ENCODE measurements at regions not wholly inside any gene's neighbourhood (a gene's known extent, or its start where the extent isn't known, plus 50 kb on each side); places are given as distances from the start of the nearest gene placed in this dataset.

DNA sequence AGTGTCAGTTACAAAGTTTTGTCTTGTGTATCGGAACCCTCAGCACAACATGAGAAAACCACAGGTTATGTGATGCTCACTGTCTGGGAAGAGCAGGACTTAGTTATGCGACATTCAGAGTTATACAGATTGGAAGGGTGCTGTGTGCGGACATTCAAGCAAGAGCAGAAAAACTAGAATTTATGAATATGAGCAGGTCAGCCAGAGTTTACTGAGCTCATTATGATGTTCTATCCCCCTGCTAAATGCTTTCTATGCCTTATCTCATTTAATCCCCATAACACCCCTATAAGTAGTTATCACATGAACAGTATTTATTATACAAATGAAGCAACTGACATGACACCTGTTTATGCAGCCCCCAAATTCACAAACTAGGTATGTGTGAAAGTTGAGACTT, 1083.2 kb downstream of the FLRT2 start:
- DNase-seq (ENCODE audit: low spot score): no peak

DNA sequence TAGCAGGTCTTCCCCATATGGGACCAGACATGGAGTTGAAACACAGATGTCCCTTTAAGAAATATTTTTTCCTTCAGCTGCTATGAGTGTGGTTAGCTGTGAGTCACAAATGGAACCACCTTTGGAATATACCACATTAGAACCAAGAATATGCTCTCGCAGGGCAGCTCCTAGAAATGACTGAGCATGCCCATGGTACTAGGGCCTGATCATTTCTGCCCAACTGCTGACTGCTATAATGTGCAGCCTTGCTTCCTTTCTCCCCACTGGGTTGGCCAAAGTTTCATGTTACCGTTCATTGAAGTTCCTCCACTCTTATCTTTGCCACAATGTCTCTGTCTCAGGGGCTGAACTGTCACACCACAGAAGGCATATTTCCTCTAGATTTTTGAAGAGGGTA, 1074.6 kb downstream of the FLRT2 start:
- DNase-seq (ENCODE audit: low spot score): no peak

DNA sequence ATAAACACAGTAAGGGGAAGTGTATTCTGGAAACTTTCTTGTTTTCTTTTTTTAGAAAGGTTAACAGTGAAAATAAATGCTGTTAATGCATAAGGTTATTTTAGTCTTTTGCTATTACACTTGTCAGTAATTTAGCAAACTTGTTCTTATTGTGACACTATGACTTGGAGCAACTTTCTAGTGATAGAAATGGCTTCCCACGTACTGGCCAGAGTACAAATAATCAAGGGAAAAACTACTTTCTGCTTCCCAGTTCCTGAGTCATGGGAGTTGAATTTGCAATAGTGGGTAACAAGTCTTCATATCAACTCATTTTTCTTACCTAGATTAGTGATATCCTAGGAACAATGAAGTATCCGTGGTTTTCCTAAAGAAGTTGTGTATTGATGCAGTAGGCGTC, 1072.3 kb downstream of the FLRT2 start:
- no peak for DNase-seq (ENCODE audit: low spot score)

DNA sequence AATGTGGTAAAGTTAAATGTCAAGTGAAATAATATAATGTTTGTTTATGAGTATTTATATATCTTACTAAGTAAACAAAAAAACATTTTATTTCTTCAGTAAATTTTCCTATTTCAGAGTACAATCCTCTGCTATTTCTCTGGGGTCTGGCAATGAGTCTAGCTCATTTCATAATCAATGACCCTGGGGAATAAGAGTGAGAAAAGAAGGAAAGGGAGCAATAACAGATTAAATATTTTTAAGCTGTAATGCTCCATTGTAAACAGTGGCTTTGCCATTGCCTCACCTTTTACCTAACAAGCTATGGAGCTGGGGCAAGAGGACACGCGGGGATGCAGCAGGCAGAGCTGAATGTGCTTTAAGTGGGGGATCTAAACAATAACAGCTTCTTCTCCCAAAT, 1071.9 kb downstream of the FLRT2 start:
- no peak for DNase-seq (ENCODE audit: low spot score)

DNA sequence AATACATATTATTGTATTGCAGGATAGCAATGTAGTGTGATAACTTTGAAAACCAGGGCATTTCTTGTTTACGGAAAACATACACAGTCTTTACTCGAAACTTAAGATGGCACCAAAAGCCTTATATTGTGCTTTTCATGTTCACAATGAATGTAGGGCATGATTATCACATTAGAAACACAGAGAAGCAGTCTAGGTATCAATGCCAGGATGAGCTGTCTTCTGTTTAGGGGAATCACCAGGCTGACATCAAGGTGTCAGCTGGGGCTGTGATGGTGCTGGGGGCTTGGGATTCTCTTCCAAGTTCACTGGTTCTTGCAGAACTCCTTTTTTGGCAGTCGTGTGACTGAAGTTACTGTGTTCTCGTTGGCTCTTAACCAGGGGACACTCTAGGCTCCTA, 1067.3 kb downstream of the FLRT2 start:
- DNase-seq (ENCODE audit: low spot score): no peak

DNA sequence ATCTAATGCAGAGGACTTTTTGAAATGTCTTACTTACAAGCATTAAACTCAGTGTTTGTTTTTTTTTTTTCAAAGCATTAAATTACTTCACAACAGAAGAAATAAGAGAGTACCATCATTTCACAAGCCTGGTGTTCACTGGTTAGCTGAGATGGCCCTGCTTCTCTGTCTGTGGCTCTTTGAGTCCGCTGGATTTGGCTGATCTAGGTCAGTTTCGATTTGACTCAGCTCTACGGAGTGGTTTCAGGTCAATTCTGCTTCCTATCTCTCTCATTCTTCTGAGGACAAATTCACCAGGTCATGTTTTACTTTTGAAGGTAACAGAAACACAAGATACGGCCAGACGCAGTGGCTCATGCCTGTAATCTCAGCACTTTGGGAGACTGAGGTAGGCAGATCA, 1066.1 kb downstream of the FLRT2 start:
- no peak for DNase-seq (ENCODE audit: low spot score)

DNA sequence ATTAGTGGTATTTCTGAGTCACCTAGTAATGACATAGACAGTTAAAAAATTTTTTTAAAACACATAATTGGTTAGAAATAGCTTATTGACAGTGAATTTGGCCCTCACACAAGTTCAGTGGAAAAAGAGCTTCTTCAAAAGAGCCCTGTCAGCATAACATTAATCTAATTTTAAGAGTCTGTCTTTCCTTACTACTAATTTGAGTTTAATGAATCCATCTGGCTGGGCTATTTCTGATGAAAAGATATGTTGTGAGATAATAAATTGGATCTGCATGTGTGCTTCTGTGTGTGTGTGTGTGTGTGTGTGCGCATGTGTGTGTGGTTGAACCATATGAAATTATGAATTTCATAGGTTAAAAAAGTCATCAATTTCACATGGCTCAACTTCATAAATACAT, 1045.2 kb downstream of the FLRT2 start:
- no peak for DNase-seq (ENCODE audit: low spot score)

DNA sequence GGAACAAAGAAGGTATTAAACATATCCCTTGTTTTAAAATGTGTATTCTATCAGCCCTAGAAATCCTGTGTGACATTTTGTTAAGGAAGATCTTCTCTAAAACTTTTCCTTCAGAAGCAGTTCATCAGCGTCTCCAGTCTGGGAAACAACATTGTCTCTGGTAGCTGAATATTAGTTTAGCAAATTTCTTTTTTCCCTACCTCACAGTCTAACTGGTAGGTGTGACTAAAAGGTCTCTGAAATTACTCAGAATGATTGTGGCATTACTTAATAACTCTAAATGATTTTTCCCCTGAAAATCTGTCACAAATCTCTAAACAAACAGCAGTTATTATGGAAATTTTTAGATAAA, 1044.8 kb downstream of the FLRT2 start:
- no peak for DNase-seq (ENCODE audit: low spot score)

DNA sequence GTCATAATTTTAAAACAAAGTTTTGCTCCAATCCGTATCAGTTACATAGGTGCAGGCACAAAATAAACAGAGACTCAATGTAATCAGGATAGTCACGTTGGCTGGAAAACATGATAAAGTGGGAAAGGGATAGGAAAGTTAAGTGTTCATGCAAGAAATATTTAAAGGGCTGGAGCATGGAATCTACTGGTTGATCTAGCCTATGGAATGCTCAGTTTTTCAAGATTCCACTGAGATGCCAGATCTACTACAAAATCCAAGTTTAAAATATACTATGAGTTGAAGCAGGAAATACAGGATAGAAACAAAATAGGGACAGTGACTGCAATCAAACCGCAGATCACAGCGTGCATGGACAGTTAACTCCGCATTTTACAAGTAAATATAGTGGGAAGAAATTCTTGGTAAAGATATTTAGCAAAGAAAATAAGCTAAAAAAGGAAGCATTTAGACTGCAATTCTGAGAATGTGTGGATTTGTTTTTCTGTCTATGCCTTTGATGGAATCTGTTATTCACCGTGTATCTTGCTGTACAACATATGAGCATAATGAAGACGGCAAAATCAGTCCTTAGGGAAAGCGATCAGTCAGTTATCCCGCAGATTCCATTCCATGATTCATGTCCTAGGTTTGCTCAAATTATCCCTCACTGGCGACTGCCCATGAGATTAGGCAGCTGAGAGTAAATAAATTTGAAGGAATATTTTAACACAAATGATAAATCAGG, 1044.3 kb downstream of the FLRT2 start:
- no peak for DNase-seq (ENCODE audit: low spot score)

DNA sequence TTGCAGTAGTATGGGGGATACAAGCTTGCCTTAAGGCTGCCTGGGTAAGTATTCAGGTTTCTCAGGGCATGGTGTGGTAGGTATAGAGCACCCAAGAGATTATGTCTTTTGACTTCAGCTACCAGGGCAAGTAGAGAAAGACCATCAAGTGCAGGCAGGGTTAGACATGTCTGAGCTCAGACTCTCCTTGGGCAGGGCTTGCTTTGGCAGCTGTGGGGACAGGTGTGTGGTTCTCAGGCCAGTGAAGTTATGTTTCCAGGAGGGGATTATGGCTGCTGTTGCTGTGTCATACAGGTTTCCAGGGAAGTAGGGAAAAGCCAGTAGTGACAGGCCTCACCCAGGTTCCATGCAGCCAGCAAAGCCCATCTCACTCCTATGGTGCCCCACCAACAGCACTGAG, 1040.4 kb downstream of the FLRT2 start:
- DNase-seq (ENCODE audit: low spot score): no peak

DNA sequence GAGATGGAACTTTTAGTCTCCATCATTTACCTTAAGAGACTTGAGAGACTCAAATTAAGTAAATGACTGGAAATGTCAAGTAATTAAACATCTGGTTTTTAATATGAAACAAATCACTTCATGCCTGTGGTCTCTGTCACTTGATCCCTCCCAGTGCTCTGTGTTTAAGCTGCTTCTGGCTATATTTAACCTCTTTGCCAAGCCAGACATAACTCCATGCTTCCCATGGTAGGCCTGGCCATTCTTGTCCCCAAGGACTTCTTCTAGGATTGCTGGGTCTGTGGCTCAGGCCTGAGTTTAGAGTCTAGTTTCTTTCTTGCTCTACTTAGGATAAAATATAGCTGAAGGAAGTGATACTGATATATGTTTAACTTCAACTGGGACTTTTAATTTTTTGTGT, 1013.6 kb downstream of the FLRT2 start:
- DNase-seq (ENCODE audit: low spot score): no peak

DNA sequence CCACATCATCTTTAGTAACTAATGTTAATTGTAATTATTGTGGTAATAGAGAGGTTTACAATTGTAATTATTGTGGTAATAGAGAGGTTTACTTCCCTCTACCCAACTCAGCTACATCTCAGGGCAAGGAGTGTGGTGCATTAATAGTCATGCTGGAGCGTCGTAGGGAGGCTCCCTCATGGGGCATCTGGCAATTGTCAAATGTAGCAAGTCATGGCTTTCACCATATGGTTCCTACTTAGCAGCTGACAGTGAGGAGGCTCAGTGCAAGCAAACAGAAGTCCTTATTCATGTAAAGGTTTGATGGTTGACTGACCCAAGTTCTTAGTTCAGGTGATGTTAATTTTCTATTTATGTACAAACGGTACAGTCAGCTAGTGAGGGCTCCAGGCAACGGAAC, 1012.0 kb downstream of the FLRT2 start:
- DNase-seq (ENCODE audit: low spot score): no peak

DNA sequence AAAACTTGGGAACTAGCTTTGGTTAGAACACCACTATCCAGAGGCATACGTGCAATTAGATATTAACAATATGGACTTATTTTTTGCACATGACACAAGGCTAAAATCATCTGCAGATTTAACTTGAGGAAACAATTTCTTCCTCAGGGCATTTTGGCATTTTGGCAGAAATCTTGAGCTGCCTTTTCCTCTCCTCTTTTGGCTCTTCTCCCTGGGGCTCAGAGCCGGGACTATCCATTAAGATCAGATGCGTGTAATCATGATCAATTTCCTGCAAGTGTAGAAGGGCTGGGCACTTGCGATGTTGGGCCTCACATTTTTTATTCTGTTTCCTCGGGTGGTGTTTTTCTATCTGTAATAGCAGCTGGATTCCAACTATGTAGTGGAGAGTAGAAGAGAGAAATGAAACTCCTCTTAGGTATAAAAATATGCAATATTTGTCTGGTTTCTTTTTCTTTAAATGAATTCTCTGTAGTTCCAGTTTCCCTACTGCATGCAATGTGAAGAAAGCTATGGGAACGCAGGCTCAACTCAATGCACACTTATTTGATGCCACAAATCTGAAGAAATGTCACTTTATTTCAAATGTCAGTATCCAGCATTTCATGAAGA, 1010.8 kb downstream of the FLRT2 start:
- DNase-seq (ENCODE audit: low spot score): no peak

DNA sequence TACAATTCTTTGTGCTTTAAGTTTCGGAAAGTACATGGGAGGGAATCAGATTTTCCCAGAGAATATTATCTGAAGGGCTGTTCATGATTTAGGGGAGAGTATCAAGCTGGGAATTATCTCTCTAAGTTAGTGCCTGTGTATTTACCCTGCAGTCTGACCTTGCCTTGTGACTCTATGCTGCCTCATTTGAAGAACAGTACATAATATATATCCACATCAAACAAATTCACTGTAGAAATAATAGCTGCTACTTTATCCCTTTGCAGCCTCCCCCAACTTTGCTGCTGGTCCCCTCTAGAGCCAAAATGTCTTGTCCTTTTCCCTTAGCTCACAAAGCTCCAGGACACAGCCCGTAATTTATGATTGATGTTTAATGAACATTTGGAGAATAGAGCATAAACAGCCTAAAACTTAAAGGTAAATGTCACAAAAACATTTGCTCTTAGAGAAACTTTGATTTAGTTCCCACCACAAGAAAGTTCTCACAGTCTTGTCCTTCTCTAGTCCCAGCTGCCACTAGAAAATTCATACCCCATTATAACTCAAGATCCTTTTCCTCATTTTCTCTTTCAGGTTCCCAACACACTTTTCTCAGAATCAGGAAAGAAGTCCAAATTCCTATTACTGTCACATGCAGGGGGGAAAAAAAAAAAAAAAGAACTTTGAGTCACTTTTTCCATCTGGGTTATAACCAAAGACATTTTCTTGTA, 1009.6 kb downstream of the FLRT2 start:
- DNase-seq (ENCODE audit: low spot score): no peak

DNA sequence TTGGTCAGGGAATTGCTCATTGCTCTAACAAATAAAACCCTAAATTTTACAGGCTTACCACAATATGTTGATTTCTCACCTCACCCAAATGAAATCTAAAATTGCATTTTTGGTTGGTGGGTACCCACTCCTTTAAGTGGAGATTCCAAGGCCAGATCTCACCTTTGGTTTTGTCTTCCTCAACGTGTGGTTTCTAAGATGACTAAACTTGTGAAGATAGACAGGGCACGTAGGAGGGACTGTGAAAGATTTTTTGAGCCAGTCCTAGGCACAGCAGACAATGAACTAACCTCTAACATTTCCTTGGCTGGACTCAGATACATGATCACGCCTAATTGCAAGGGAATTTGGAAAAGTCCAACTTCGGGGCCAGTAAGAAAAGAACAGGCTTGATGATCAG, 1003.9 kb downstream of the FLRT2 start:
- no peak for DNase-seq (ENCODE audit: low spot score)

DNA sequence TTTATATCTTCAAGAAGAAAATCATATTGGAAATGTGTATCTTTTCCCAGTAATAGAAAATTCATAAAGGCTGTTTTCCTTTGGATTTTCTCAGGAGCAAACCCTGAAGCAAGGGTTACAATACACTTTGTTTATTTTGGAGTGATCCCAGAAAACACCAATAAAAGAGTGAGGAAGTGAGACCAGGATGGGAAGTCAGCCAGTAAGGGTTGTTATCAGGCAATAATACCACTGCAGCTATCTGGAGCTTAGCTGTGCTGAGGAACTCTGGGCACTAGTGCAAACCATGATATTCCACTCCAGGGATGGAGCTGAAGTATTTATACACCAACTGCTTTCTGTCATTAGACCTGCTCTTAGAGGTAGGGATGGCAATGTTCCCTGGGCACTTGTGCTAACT, 1002.3 kb downstream of the FLRT2 start:
- DNase-seq (ENCODE audit: low spot score): no peak

DNA sequence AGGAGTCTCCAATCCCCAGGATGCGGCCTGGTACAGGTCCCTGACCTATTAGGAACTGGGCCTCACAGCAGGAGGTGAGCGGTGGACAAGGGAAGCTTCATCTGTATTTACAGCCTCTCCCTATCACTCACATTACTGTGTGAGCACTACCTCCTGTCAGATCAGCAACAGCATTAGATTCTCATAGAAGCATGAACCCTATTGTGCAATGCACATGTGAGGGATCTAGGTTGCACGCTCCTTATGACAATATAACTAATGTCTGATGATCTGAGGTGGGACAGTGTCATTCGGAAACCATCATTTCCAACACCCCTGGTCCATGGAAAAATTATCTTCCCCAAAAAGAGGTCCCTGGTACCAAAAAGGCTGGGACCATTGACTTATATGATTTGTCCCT, 1000.5 kb downstream of the FLRT2 start:
- DNase-seq (ENCODE audit: low spot score): no peak

DNA sequence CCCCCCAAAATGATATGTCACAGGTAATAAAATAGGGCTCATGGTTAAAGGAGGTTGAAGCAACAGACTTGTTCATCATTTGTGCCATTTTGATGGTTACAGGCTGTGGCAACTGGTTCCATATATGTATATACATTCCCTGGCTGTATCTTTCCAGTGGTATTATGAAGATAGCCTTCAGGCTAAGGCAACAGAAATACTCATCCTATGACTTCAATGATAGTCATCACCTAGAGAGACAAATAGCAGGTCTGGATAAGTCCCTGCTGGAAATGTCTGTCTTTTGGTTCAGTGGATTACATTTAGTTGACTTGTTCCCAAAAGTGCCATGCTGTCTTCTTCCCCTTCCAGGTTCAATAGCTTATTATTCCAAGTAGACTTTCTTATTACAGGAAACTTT, 997.4 kb downstream of the FLRT2 start:
- DNase-seq (ENCODE audit: low spot score): no peak

DNA sequence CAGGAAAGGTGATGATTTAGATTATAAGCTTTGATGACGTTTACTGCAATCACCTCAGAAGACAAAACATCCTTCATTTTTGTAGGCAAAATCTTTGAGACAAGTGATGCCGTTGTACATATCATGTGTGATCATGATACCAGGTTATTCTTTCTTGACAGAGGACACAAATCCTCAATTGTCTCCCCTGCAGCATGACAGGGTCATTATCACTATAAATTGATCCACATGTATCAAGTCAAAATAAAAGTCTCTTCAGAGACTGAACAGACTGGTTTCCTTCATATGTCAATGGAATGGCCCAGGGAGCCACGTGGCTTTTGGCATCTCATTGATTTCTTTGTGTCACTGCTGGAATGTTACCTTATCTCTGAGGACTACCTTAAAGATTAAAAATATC, 995.7 kb downstream of the FLRT2 start:
- DNase-seq (ENCODE audit: low spot score): no peak

DNA sequence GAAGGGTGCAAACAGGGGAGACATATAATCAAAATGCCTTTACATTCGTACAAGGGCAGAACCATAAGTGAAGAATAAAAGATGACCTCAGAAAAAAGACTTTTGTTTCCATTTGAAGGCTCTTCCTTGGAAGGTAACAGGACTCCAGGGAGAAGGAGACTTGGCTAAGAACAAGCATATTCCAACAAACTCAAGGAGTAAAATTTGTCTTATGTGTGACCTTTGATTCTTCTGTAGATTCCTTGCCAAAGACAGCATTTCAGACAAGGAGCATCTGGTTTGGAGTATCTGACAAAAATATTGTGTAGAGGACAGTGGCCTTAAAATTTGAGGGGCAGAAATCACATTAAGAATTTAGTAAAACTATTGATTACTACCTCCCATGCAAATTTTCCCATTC, 991.9 kb downstream of the FLRT2 start:
- DNase-seq (ENCODE audit: low spot score): no peak

DNA sequence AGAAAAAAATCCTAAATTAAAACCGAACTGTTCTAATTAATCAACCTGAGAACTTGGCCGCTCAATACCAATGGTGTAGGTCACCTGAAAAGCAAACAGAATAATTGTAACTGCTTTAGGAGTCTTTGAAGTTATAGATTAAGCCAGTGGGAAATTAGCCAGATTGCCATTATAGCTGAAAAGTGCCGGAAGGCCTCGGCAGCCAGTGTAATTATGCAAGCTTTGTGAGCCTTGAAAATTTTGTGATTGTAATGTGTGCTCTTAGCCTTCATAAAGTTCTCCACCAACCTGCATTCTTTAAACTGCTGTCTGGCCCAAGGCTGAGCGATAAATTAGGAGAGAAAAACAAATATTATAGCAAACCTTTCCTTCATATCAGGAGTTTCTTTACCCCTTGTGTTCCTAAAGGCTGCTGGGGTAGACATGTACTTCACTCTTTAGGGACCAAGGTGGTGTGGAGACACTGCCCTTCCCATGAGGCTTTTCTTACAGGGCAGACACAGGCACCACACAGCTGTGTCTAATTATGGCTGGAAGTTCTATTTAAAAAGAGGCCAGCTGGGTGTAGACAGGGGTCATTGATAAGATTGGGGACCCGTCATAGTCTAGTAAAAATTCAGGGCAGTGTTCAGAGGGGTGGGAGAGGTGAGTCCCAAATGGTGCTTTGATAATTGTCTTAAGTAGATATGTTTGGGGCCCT, 991.2 kb downstream of the FLRT2 start:
- DNase-seq (ENCODE audit: low spot score): no peak

DNA sequence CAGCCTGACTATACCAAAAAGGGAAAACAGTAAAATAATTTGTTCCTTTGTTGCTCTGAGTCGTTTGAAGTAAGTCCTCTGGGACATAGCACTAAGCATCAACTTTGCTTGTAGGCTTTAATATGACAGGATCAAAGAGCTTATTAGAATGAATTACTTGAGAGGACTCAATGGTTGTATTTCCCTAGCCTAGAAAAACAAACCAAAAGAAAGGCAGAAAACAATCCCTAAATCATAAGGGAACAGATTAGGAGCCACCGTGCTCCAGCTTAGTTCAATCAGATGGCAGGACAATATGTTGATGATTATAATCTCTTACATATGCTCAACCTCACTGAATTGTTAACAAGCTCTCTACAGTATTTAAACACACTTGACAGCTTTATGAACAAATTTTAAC, 988.4 kb downstream of the FLRT2 start:
- no peak for DNase-seq (ENCODE audit: low spot score)

DNA sequence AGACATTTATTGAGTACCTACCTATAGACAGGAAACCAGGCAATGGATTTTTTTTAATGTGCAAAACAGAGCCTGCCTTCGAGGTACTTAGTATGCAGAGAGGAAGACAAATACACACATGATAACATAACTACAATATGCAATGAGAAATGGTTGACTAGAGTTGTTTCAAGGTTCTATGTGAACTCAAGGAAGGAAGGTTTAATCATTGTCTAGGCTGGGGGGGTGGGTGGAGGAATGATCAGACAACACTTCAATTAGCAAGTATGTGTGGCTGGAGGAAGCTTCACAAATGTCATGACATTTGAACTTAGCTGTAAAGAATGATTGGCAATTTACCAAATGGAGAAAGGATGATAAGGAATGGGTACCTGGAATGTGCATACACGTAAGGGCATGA, 985.3 kb downstream of the FLRT2 start:
- DNase-seq (ENCODE audit: low spot score): no peak

Measured in HuH-7.5 (cell line).